ENCODE measurements at regions not wholly inside any gene's neighbourhood (a gene's known extent, or its start where the extent isn't known, plus 50 kb on each side); places are given as distances from the start of the nearest gene placed in this dataset.

DNA sequence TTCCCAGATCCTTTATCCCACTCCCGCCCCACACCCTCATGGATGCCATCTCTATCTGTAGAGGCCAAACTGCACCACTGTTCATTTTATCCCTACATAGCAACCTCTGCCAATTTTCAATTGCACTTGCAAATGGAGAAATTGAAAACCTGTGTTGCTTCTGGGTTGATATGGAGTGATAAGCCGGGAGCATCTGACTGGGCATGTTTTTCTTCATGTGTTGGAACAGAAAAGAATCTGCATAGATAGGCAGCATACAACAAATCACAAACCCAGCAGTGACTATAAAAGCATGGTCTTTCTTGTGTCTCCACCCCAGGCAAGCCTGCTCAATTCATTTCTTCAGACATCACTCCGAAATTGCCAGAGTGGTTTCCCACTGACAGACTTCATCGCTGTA, 608.8 kb upstream of the CAMK1G start:
- TF ChIP-seq POLR2A (IDR thresholded peaks at IDR 0.05) (no peak), EP300 (IDR thresholded peaks at IDR 0.05) (no peak)
- TF ChIP-seq, protein P1, sequence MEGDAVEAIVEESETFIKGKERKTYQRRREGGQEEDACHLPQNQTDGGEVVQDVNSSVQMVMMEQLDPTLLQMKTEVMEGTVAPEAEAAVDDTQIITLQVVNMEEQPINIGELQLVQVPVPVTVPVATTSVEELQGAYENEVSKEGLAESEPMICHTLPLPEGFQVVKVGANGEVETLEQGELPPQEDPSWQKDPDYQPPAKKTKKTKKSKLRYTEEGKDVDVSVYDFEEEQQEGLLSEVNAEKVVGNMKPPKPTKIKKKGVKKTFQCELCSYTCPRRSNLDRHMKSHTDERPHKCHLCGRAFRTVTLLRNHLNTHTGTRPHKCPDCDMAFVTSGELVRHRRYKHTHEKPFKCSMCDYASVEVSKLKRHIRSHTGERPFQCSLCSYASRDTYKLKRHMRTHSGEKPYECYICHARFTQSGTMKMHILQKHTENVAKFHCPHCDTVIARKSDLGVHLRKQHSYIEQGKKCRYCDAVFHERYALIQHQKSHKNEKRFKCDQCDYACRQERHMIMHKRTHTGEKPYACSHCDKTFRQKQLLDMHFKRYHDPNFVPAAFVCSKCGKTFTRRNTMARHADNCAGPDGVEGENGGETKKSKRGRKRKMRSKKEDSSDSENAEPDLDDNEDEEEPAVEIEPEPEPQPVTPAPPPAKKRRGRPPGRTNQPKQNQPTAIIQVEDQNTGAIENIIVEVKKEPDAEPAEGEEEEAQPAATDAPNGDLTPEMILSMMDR (IDR thresholded peaks at IDR 0.05) = no peak
